Urinary bladder (tissue), 3 donors: ENCODE measurements at regions not wholly inside any gene's neighbourhood (a gene's known extent, or its start where the extent isn't known, plus 50 kb on each side); places are given as distances from the start of the nearest gene placed in this dataset.
"Not testable (repeated sequence)": the region's sequence is repeated elsewhere in the genome, so short reads cannot be mapped to it uniquely, and the experiment has no call there.

Experiments used
- DNase-seq: peaks from one replicate; pipeline ENCODE4 v3.0.0-alpha.2; 2015; ENCODE audit errors: extremely low spot score
- H3K27ac ChIP-seq: one replicate; pipeline ENCODE4 v1.5.1; 2013; ENCODE audit warnings: low read depth, mild to moderate bottlenecking, moderate library complexity
- H3K36me3 ChIP-seq: one replicate; pipeline ENCODE4 v1.6.1; 2013; ENCODE audit warnings: mild to moderate bottlenecking, moderate library complexity; ENCODE audit not compliant: insufficient read depth
- H3K4me1 ChIP-seq: one replicate; pipeline ENCODE4 v1.6.1; 2013; ENCODE audit warnings: mild to moderate bottlenecking, moderate library complexity; ENCODE audit not compliant: insufficient read depth
- H3K4me3 ChIP-seq: one replicate; pipeline ENCODE4 v1.5.1; 2013; ENCODE audit warnings: low read depth, low read length
- WGBS: extraction: QIAGEN DNeasy Blood & Tissue Kit; methylation state at CpG from one replicate; pipeline ENCODE4 v1.1.7; 2013; 5-methylcytosine and 5-hydroxymethylcytosine counted together
- donor health status: healthy with polysubstance abuse.
- donor health status: healthy.

DNA sequence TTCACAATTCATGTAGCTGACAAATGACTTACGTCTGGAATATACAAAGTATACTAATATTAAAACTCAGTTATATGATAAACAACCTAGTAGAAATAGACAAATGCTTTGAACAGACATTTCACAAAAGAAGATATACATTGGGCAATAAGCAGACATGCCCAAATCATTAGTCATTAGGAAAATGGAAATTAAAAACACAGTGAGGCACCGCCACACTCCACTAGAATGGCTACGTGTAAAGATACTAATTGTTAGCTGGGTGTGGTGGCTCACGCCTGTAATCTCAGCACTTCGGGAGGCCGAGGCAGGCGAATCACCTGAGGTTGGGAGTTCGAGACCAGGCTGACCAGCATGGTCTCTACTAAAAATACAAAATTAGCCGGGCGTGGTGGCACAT lies 248.9 kb upstream of the TMEM132C start:
- no peak overlapping the region for H3K4me3 ChIP-seq
- 81% methylated on average over 10 of the region's 10 CpGs for WGBS
- H3K4me1 ChIP-seq, result no peaks in the 10 kb centered on the region
- H3K27ac ChIP-seq, result no peak overlapping the region
- no peaks in the 10 kb centered on the region for H3K36me3 ChIP-seq
- DNase-seq, result no peak

DNA sequence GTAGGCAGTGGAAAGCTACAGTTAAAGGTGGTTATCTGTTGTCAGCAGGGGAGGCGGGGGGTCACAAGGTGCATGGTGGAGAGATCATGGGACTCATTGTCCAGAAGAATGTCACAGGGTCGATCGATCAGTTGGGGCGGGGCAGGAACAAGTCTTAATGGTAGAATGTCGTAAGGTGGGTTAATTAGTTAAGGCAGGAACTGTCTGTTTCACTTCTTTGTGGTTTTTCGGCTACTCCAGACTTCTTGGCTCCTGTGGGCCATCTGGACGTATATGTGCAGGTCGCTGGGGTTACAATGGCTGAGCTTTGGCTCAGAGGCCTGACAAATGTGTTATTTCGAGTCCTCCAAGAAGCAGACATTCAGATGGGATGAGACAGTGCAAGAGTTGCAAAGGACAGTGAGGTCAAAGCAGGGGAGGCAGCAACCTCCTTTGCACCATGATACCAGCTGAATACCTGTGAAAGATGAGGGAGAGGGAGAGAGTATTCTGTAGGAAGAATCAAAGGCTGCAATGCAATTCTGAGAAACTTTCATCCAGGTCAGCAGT lies 246.9 kb upstream of the TMEM132C start:
- DNase-seq, result no peak
- H3K4me1 ChIP-seq, result no peaks in the 10 kb centered on the region
- no peak overlapping the region for H3K4me3 ChIP-seq
- no peaks in the 10 kb centered on the region for H3K36me3 ChIP-seq
- no peak overlapping the region for H3K27ac ChIP-seq
- 60% methylated on average over 9 of the region's 9 CpGs for WGBS

DNA sequence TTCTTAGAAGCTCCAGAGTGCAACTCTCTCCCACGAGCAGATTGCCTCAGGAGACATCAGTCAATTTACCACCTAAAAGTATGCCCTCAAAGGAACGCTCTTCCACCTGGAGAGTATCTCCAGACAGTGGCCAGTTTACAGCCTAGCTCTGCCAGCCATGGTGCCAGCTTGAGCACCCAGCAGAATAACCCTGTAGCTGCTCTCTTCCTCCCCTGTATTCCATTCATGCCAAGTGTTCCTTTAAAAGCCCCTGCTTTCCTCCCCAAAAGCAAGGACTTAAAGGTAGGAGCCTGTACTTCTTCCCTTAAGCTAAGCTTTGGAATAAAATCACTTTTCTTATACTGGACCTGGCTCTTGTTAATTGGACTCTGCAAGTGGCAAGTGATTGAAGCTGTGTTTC lies 245.4 kb upstream of the TMEM132C start:
- 47% methylated on average over 2 of the region's 2 CpGs for WGBS
- no peaks in the 10 kb centered on the region for H3K4me1 ChIP-seq

DNA sequence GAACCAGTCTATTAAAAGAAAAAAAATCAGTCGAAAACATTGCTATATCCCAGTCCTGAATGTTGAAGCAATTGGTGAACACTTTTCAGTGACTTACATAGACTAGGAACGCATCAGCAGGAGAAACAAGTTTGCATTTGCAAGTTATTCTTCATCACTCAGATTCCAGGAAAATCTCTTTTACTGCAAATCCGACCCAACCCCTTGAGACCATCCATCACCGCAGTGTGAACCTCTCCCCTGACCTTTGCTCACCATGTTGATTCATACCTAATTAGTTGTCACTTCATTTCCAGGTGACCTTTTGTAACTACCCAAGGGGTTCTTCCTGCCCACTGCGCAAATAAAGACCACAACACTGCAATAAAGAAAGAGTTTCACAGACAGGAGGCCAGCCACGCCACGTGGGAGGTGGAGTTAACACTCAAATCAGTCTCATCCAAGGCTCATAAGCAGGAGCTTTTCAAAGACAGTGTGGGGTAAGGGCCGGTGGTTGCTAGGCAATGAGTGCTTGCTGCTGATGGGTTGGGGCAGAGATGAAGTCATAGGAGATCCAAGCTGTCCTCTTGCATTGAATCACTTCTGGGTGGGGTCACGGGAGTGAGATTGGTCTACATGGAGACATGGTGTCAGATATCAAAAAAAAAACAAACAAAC lies 241.3 kb upstream of the TMEM132C start:
- Histone ChIP-seq H3K36me3 (no peaks in the 10 kb centered on the region), H3K27ac (no peak overlapping the region), H3K4me1 (no peaks in the 10 kb centered on the region), H3K4me3 (no peak overlapping the region)
- no peak for DNase-seq
- 53% methylated on average over 9 of the region's 9 CpGs for WGBS

More for the DNA sequence above, 245.4 kb upstream of the TMEM132C start:
- Histone ChIP-seq H3K27ac (no peak overlapping the region), H3K4me3 (no peak overlapping the region), H3K36me3 (no peaks in the 10 kb centered on the region)
- no peak for DNase-seq

DNA sequence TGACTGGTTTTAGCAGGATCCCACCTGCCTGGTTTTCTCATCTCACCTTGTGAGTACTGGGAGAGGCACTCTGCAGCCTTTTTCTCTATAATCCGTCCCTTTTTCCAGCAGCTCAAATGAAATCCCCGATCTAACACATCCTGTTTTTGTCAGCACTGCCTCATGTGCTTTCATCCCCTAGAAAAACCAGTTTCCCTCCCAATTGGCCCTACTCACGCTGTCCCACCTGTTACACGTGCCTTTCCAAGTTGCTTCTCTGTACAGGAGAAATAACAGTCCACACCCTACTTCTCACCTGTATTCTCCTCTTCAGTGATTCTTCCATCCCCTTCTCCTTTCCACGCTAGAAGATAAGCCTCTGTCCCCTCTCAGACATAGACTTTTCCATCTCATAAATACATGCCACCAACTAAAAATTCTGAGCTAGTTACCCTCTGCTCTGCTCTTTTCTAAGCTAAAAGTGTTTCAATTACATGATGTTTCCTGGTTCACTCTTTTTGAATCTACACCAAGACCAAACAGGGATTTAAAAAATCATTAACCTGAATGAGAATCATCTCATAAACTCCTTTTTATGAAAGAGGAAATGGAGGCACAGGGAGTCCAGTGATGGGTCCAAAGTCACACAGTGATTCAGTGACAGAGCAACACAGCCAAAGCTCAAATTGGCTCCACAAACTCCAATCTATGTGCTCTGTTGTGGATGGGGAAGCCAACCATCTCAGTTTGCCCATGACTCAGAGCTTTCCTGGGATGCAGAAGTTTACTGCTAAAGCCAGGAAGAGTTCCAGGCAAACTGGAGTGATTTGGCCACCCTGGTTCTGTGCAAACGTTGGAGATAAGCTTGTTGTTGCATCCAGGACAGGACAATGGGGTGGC lies 240.0 kb upstream of the TMEM132C start:
- H3K4me1 ChIP-seq, result no peaks in the 10 kb centered on the region
- no peak overlapping the region for H3K4me3 ChIP-seq
- no peak overlapping the region for H3K27ac ChIP-seq
- no peaks in the 10 kb centered on the region for H3K36me3 ChIP-seq
- no peak for DNase-seq
- 52% methylated on average over 6 of the region's 6 CpGs for WGBS

DNA sequence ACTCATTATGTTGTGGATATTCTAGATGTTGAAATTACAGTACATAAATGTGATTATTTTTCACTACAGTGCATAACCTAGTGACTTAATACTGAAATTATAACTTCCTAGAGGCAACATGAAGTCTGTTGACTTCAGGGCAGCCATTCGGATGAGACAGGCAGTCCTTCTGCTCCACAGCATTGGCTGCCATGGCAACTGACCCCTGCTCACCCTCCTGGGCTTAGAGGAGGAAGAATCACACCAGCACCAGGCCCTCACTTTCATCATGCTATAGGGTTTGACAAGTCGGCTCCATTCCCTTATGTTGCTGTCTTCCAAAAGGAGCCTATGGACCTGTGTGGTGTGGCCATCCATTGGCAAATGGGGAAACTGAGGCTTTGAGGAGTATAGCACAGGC lies 233.5 kb upstream of the TMEM132C start:
- WGBS, result 52% methylated on average over 2 of the region's 2 CpGs
- Histone ChIP-seq H3K36me3 (no peaks in the 10 kb centered on the region), H3K27ac (no peak overlapping the region), H3K4me1 (no peaks in the 10 kb centered on the region), H3K4me3 (no peak overlapping the region)
- no peak for DNase-seq

DNA sequence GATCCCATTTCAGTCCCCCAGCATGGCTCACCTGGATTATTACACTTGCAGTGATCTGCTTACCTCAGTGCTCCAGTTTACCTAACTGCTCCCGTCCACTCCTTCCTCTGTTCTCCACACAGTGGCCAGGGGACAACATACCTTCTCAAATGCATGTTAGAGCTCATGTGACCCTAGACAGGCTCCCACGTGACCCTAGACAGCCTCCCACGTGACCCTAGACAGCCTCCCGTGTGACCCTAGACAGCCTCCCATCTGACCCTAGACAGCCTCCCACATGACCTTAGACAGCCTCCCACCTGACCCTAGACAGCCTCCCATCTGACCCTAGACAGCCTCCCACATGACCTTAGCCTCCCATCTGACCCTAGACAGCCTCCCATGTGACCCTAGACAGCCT lies 226.0 kb upstream of the TMEM132C start:
- H3K27ac ChIP-seq, result no peak overlapping the region
- no peaks in the 10 kb centered on the region for H3K36me3 ChIP-seq
- no peaks in the 10 kb centered on the region for H3K4me1 ChIP-seq
- no peak overlapping the region for H3K4me3 ChIP-seq
- 91% methylated on average over 4 of the region's 4 CpGs for WGBS
- no peak for DNase-seq

DNA sequence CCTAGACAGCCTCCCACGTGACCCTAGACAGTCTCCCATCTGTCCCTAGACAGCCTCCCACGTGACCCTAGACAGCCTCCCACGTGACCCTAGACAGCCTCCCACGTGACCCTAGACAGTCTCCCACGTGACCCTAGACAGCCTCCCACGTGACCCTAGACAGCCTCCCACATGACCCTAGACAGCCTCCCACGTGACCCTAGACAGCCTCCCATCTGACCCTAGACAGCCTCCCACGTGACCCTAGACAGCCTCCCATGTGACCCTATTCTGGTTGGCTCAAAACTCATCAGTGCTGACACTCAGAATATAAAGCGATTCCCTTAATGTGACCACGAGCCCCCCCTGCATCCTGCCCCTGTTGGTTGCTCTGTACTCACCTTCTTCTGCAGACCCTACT lies 224.7 kb upstream of the TMEM132C start:
- H3K4me1 ChIP-seq, H3K36me3 ChIP-seq, DNase-seq, H3K4me3 ChIP-seq, H3K27ac ChIP-seq: not testable (repeated sequence)
- 91% methylated on average over 10 of the region's 10 CpGs for WGBS

DNA sequence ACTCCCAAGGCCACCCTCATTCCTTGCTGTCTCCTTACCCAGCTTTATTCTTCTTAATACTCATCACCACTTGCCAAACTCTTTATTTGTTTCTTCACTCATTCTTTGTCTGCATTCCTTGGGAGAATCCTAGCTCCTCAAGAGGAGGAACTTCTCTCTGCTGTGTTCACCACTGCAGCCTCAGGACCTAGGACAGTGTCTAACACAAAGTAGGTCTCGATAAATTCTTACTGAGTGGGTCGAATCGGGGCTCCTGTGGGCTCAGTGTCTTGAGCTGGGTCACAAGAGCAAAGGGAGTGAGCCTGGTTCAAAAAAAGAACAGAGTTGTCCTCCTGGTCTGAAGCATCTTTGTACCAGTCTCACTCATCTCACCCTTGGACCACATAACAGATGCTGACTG lies 224.1 kb upstream of the TMEM132C start:
- DNase-seq, result no peak
- WGBS, result 89% methylated on average over 3 of the region's 3 CpGs
- Histone ChIP-seq H3K36me3 (no peaks in the 10 kb centered on the region), H3K4me1 (no peaks in the 10 kb centered on the region), H3K4me3 (no peak overlapping the region), H3K27ac (no peak overlapping the region)

DNA sequence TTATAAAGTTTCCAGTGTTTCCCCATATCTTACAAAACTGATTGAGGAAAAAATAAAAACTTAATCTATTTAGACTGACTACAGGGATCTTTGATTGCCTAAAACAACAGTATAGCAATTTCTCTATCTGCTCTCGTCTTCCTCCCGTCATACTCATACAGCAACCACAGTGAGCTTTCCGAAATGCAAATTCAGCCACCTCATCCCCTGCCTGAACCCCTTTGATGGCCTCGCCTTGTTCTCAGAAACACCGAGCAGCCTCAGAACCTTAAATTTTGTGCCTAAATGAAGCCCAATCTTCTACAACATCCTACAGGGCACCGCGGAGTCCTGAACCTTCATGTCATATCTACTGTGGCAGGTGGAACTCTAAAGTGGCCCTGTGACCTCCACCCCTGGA lies 223.7 kb upstream of the TMEM132C start:
- no peak for DNase-seq
- no peaks in the 10 kb centered on the region for H3K4me1 ChIP-seq
- H3K36me3 ChIP-seq, result no peaks in the 10 kb centered on the region
- H3K27ac ChIP-seq, result no peak overlapping the region
- H3K4me3 ChIP-seq, result no peak overlapping the region
- 90% methylated on average over 7 of the region's 7 CpGs for WGBS

DNA sequence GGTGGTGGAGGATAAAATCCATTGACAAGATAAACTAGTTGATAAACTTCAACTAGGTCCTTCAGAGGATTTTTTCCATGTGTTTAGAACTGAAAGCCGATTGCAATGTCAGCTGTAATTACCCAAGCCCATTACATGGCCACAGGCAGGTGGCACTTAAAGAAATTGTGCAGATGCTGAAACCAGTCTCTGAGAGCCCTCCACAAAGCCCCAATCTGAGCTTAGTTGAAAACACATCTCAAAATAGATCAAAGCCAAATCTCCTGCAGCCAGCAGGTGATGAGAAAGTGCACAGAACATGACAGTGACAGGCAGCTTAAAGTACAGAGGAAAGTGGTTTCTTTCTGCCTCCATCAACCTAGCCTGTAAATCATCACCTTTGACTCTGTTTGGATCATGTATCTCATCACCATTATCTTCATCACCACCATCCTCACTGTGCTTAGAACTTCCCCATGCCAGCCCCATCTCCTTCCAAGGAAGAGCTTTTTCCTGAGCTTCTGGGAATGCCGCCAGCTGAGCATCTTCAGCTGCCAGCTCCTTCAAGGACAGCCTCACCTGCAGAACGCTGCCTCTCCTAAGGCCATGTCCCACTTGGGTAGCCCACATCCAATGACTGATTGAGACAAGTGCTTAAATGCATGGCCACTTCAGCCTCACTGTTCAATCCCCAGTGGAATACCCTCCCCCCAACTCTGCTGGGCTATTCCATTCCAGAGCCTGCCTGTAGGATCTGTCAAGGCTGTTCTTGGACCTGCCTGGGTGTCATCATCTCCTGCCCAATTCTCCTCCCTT lies 219.5 kb upstream of the TMEM132C start:
- no peak overlapping the region for H3K4me3 ChIP-seq
- H3K4me1 ChIP-seq, result no peaks in the 10 kb centered on the region
- no peak for DNase-seq
- no peak overlapping the region for H3K27ac ChIP-seq
- no peaks in the 10 kb centered on the region for H3K36me3 ChIP-seq
- 30% methylated on average over 3 of the region's 3 CpGs for WGBS

DNA sequence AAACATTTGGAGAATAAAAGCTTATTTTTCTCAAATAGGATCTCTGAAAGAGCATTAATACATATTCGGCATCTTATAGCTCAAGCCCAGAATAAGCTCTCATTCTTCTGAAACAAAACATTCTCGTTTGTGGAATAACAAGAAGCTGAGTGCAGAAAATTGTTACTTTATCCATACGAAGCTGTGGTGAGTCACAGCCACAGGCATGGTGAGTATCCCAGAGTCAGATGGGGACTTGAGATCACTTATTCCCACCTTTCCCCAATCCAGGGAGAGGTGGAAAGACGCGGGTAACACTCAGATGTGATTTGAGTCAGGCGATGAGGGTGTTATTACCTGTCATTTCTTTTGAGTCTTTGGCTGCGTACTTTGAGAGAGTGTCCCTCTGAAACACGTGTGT lies 214.6 kb upstream of the TMEM132C start:
- 63% methylated on average over 8 of the region's 8 CpGs for WGBS
- no peaks in the 10 kb centered on the region for H3K4me1 ChIP-seq

DNA sequence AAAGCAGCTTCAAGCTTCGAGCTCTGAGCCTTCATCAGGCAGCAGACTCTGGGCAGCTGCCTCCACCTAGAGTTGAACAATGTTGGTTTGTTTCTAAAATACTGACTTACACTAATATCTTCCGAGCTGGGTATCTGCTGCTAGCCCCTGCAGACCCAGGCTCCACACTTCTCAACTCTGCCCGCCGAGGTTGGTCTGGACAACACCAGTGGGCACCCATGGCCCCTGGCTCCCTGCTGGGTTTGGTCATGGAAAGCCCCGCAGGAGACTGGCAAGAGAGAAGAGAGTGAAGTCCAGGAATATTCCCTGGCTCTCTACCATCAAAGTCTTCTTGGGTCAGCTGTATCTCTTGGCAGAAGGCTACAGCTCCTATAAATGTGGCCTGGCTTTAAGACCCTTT lies 214.2 kb upstream of the TMEM132C start:
- no peak overlapping the region for H3K4me3 ChIP-seq
- 84% methylated on average over 5 of the region's 5 CpGs for WGBS
- H3K36me3 ChIP-seq, result no peaks in the 10 kb centered on the region
- H3K4me1 ChIP-seq, result no peaks in the 10 kb centered on the region
- H3K27ac ChIP-seq, result no peak overlapping the region
- no peak for DNase-seq

More for the DNA sequence above, 214.6 kb upstream of the TMEM132C start:
- no peak for DNase-seq
- H3K27ac ChIP-seq, result no peak overlapping the region
- H3K36me3 ChIP-seq, result no peaks in the 10 kb centered on the region
- H3K4me3 ChIP-seq, result no peak overlapping the region
